DMS 273 treated with DMSO at 0.1 percent for 48 hours (cell line): ENCODE measurements at regions not wholly inside any gene's neighbourhood (a gene's known extent, or its start where the extent isn't known, plus 50 kb on each side); places are given as distances from the start of the nearest gene placed in this dataset.
"Not testable (repeated sequence)": the region's sequence is repeated elsewhere in the genome, so short reads cannot be mapped to it uniquely, and the experiment has no call there.

Source experiments
- DNase-seq: peaks from one replicate; lab custom pipeline; 2025; lab: John Stamatoyannopoulos, UW

GRCh38 chr14:71165121-71166031, 258.1 kb downstream of the PCNX1 start:
- no peak for DNase-seq

GRCh38 chr14:71166180-71166837, 259.1 kb downstream of the PCNX1 start:
- peak; percentile 60 for DNase-seq

- DNase-seq, result not testable (repeated sequence)
Measured at GRCh38 chr14:71167325-71167950, 260.2 kb downstream of the PCNX1 start.

GRCh38 chr14:71168161-71168560, 260.9 kb downstream of the PCNX1 start:
- DNase-seq, result not testable (repeated sequence)

- no peak for DNase-seq
Measured at GRCh38 chr14:71168564-71169427, 261.5 kb downstream of the PCNX1 start.

GRCh38 chr14:71169861-71170260, 262.6 kb downstream of the PCNX1 start:
- DNase-seq, result no peak

GRCh38 chr14:71175491-71175890, 268.2 kb downstream of the PCNX1 start:
- no peak for DNase-seq

- no peak for DNase-seq
Measured at GRCh38 chr14:71179066-71179465, 271.8 kb downstream of the PCNX1 start.

- no peak for DNase-seq
Measured at GRCh38 chr14:71180397-71180796, 273.1 kb downstream of the PCNX1 start.

- DNase-seq, result no peak
Measured at GRCh38 chr14:71181215-71182003, 274.1 kb downstream of the PCNX1 start.

GRCh38 chr14:71183876-71184689, 276.8 kb downstream of the PCNX1 start:
- DNase-seq, result peak; percentile 78

- no peak for DNase-seq
Measured at GRCh38 chr14:71185637-71186036, 278.4 kb downstream of the PCNX1 start.

GRCh38 chr14:71187633-71188356, 280.5 kb downstream of the PCNX1 start:
- no peak for DNase-seq

- DNase-seq, result no peak
Measured at GRCh38 chr14:71190770-71191374, 283.6 kb downstream of the PCNX1 start.

GRCh38 chr14:71193663-71194062, 286.4 kb downstream of the PCNX1 start:
- no peak for DNase-seq

- no peak for DNase-seq
Measured at GRCh38 chr14:71194251-71194650, 287.0 kb downstream of the PCNX1 start.

- DNase-seq, result no peak
Measured at GRCh38 chr14:71196921-71197320, 289.7 kb downstream of the PCNX1 start.

GRCh38 chr14:71198687-71199086, 291.4 kb downstream of the PCNX1 start:
- DNase-seq, result no peak

- DNase-seq, result no peak
Measured at GRCh38 chr14:71201840-71202239, 294.6 kb downstream of the PCNX1 start.
